ENCODE measurements at regions not wholly inside any gene's neighbourhood (a gene's known extent, or its start where the extent isn't known, plus 50 kb on each side); places are given as distances from the start of the nearest gene placed in this dataset.

GRCh38 chr15:31848621-31849020, 181.7 kb upstream of the CHRNA7 start:
- TF ChIP-seq CTCF (IDR thresholded peaks at IDR 0.05) (no peak), POLR2A (IDR thresholded peaks at IDR 0.05) (no peak)

All from testis (tissue), 2 donors.